Progenitor cell of endocrine pancreas (in vitro differentiated cells): ENCODE measurements at regions not wholly inside any gene's neighbourhood (a gene's known extent, or its start where the extent isn't known, plus 50 kb on each side); places are given as distances from the start of the nearest gene placed in this dataset.

Experiments used
- DNase-seq: peaks from one replicate; pipeline ENCODE4 v3.0.0; 2021; ENCODE audit warnings: low spot score; ENCODE audit not compliant: unreplicated experiment
- H3K27ac Mint-ChIP-seq: 2 replicates; pipeline ENCODE4 v1.8.0; 2021; ENCODE audit warnings: mild to moderate bottlenecking, moderate library complexity, mixed read lengths
- H3K27me3 Mint-ChIP-seq: 2 replicates; pipeline ENCODE4 v1.8.0; 2021; ENCODE audit warnings: mixed read lengths
- H3K36me3 Mint-ChIP-seq: 2 replicates; pipeline ENCODE4 v1.8.0; 2022; ENCODE audit warnings: mixed read lengths; ENCODE audit not compliant: insufficient read depth
- H3K4me1 Mint-ChIP-seq: 2 replicates; pipeline ENCODE4 v1.8.0; 2021; ENCODE audit warnings: low read depth, mixed read lengths
- H3K4me3 Mint-ChIP-seq: 2 replicates; pipeline ENCODE4 v1.8.0; 2021; ENCODE audit warnings: low read depth, mild to moderate bottlenecking, moderate library complexity, mixed read lengths
- H3K9me3 Mint-ChIP-seq: 2 replicates; pipeline ENCODE4 v1.8.0; 2021; ENCODE audit warnings: low read depth, mixed read lengths
- CTCF ChIP-seq: fragments of 200-600 bp; sonication (generic); IDR thresholded peaks from one replicate; pipeline ENCODE4 v1.5.0; 2021; ENCODE audit warnings: antibody characterized with exemption, mild to moderate bottlenecking; ENCODE audit not compliant: unreplicated experiment

GRCh38 chr1:224501836-224502235, 67.2 kb upstream of the WDR26 start:
- Mint-ChIP-seq H3K27ac (no peak overlapping the region), H3K27me3 (peaks cover 4% of the 10 kb centered on the region), H3K4me3 (no peak overlapping the region), H3K4me1 (peaks cover 23% of the 10 kb centered on the region), H3K9me3 (peaks cover 3% of the 10 kb centered on the region), H3K36me3 (no peaks in the 10 kb centered on the region)
- no peak for DNase-seq
- no peak for TF ChIP-seq CTCF

GRCh38 chr1:224502459-224503160, 68.0 kb upstream of the WDR26 start:
- peak overlapping the region; percentile 50 for H3K27ac Mint-ChIP-seq
- no peak for DNase-seq
- H3K4me1 Mint-ChIP-seq, result peaks cover 23% of the 10 kb centered on the region
- no peak overlapping the region for H3K4me3 Mint-ChIP-seq
- H3K36me3 Mint-ChIP-seq, result no peaks in the 10 kb centered on the region
- H3K9me3 Mint-ChIP-seq, result no peaks in the 10 kb centered on the region
- no peak for TF ChIP-seq CTCF
- peaks cover 4% of the 10 kb centered on the region for H3K27me3 Mint-ChIP-seq

DNA sequence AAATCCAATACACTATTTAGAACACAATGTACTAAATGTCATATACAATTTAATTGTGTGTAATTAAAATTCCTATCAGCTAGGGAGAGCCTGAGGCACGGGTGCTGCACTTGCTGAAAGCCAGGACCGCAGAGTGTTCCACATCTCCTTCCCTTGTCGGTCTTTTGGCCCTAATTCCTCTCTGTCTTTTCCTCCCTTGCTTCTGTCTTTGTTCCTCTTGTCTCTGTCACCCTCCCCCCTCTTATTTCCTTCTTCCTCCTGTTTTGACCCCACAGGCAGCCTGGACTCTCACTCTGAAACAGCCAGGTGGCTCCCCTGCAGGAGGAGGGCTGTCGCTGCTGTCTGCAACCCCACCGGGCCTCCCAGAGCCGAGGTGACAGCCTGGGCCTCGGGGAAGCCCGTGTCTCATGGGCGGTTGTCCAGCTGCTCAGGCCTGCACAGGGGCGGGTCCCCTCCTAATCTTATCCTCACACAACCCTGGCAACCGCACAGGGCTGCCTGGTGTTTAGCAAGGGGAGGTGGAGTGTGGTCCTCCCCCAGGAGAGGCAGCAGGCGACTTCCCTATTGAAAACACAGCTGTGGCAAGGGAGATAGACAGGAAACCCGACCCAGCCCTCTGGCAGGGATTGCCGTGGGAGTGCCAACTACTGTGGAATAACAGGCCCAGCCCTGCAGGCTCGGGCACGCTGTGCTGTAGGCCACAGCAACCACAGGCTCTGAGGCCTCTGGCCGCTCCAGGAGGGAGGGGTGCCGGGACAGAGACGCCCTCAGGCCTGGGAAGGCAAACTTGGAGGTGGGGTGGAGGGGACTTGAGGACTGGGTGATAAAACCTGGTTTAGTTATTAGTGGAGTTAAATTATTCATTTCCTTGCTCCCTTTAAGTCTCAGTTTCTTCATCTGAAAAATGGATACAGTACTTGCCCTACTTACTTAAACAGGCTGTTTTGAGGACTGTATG, 68.8 kb upstream of the WDR26 start:
- TF ChIP-seq CTCF, result peak; percentile 46
- no peak overlapping the region for H3K4me3 Mint-ChIP-seq
- peaks cover 21% of the 10 kb centered on the region for H3K4me1 Mint-ChIP-seq
- peak; percentile 42 for DNase-seq
- H3K36me3 Mint-ChIP-seq, result no peaks in the 10 kb centered on the region
- peak overlapping the region; percentile 92 for H3K27ac Mint-ChIP-seq
- H3K9me3 Mint-ChIP-seq, result no peaks in the 10 kb centered on the region
- H3K27me3 Mint-ChIP-seq, result peaks cover 4% of the 10 kb centered on the region

GRCh38 chr1:224504297-224505041, 69.9 kb upstream of the WDR26 start:
- H3K4me3 Mint-ChIP-seq, result no peak overlapping the region

More at GRCh38 chr1:224504297-224505041, 69.9 kb upstream of the WDR26 start:
- Mint-ChIP-seq H3K9me3 (no peaks in the 10 kb centered on the region), H3K27ac (no peak overlapping the region), H3K27me3 (peaks cover 6% of the 10 kb centered on the region), H3K4me1 (peaks cover 15% of the 10 kb centered on the region), H3K36me3 (no peaks in the 10 kb centered on the region)
- no peak for TF ChIP-seq CTCF
- no peak for DNase-seq
